ENCODE measurements at regions not wholly inside any gene's neighbourhood (a gene's known extent, or its start where the extent isn't known, plus 50 kb on each side); places are given as distances from the start of the nearest gene placed in this dataset.

DNA sequence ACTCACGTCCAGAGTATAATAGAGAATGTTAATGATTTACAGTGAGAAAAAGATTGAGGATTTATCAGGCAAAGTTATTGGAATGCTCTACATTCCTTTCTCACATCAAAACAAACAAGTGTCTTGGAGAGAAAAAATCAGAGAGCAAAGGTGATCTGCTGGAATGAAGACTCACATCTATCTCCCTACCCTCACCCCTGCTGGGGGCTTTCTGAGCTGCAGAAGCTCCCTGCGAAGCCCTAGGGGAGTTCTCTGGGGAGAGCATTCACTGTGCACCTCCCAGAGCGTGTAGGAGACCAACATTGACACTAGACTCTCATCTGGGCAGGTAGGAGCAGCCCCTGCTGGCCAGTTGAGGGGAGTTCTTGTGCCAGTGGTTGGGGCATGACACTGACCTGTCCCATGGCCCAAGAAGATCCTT lies 76.6 kb upstream of the ADAMTS16 start:
- no peak for DNase-seq (ENCODE audit: low read depth)

DNA sequence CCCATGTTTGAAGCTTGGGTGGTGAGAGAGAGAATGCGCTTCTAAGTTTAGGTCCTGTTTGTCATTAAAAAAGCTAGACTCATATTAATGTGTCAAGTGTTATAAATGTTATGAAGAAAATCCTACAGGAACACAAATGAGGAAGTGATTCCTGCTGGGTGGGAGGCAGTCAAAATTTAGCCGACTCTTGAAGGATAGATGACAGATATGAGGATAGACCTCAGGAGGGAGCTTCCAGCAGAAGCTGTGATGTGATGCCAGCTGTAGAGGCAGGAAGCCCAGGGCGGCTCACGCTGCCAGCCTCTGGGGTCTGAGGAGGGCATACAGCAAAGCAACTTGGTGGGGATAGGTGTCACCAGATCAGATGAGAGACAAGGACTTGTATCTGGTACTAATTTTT lies 74.7 kb upstream of the ADAMTS16 start:
- no peak for DNase-seq (ENCODE audit: low read depth)

GRCh38 chr5:5066276-5067186 lies 73.6 kb upstream of the ADAMTS16 start:
- DNase-seq (ENCODE audit: low read depth) = no peak

DNA sequence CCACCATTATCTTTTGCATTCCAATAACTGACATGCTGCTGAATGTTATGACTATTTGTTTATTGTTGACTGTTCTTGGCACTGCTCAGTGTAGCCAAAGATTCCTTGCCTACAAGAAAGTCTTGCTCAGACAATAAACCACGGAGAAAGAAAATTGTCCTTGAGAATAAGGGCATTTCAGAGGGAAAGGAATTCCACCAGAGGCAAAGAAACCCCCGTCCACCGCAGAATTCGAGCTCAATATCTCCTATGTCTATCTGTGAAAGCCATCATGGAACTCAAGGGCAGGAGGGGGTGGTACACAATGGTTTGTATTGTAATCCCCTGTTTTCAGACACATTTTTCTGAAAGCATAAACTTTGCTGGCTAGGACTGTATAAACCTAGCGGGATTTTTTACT lies 70.3 kb upstream of the ADAMTS16 start:
- no peak for DNase-seq (ENCODE audit: low read depth)

- DNase-seq (ENCODE audit: low read depth) = no peak
Observed at GRCh38 chr5:5071554-5071953, 68.6 kb upstream of the ADAMTS16 start.

DNA sequence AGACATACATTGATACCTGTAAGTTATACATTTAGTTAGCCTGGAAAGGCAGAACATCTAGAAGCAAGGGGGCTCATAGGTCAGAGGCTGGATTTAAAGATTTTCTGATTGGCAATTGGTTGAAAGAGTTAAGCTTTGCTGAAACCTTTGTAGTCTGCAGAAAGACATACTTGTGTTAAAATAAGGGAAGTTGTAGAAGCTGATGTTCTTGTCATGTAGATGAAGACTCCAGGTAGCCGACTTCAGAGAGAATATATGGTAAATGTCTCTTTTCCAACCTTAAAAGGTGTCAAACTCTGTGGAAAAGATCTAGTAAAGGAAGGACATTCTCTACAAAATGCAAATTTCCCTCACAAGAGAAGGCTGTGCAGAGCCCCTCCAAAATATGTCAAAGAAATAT lies 62.9 kb upstream of the ADAMTS16 start:
- DNase-seq (ENCODE audit: low read depth) = no peak

DNA sequence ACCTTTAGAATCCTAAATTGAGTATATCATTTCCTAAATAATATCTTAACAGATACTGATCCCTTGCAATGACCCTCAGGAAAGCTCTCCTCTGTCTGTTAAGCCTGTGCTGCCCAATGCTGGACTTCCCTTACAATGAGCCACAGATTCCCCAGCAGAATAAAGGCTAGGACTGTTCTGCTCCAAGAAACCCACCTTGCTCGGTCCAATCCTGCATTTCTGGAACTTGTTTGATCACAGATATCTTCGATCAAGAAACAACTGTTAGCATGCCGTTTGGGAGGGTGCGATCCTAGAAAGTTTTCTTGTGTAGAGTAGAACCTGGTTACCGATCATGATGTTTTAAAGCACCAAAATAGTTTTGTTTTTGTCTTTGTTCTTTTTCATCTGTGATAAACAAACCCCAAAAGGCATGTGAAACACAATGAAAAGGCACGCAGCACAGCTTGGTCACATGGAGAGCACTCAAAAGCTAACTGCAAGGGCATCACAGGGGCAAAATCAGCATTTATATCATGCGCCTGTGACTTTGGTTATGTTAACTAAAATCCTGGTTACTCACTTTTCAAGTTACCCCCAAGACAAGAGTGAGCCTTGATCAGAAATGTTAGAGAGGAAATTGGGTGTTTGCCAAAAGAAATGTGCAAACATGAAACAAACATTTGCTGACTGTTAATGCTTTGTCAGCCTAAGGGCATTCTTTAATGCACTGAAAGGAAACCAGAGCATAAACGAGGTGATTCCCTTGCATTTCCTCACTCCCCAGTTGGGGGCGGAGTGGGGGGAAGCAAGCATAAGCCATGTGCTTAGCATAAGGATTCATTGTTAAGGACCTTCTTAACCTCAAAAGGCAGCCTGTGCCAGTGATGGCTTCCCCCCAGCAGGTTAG lies 61.9 kb upstream of the ADAMTS16 start:
- DNase-seq (ENCODE audit: low read depth) = no peak

- DNase-seq (ENCODE audit: low read depth) = no peak
Observed at GRCh38 chr5:5079876-5080275, 60.3 kb upstream of the ADAMTS16 start.

DNA sequence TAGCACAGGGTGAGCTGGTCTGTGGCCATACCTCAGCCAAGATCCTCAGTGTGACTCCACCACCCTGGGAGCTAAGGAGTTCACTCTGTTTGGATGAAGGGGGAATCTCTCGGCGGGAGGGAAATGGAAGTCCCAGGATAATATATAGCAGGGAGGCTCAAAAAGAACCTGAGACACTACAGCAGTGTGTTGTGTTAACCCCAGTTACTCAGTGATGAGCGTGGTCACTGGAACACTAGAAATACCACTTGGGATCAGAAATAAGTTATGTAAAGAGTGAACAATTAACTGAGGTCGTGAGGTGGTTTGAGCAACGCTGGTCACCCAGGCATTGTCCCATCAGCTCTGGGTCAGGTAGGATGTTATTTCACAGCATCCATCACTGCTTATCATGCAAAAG lies 59.3 kb upstream of the ADAMTS16 start:
- DNase-seq (ENCODE audit: low read depth) = no peak

- DNase-seq (ENCODE audit: low read depth) = no peak
Observed at GRCh38 chr5:5085381-5085780, 54.7 kb upstream of the ADAMTS16 start.

- no peak for DNase-seq (ENCODE audit: low read depth)
Observed at GRCh38 chr5:5089895-5090649, 50.1 kb upstream of the ADAMTS16 start.

Measured in stimulated activated CD8-positive, alpha-beta memory T cell treated with anti-CD3 and anti-CD28 coated beads, Interleukin-7, amount 100 ng/mL, for 24 hours (primary cell).